ENCODE measurements at regions not wholly inside any gene's neighbourhood (a gene's known extent, or its start where the extent isn't known, plus 50 kb on each side); places are given as distances from the start of the nearest gene placed in this dataset.

DNA sequence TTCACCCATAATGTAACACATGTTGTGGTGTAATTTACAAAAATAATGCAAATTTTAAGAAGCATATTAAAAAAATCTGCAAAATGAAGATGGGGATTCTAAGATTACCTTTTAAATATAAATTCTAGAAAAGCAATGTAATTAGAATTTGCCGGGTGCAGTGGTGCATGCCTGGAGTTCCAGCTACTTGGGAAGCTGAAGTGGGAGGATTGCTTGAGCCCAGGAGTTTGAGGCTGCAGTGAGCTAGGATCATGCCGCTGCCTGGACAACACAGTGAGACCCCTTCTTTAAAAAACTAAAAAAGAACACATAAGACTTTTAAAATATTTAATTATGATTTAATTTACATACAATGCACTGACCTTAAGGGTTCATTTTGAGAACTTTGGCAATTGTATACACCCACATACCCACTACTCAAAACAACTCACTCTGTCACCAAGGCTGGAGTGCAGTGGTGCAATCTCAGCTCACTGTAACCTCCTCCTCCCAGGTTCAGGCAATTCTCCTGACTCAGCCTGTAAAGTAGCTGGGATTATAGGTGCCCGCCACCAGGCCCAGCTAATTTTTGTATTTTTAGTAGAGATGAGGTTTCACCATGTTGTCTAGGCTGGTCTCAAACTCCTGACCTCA lies 134.0 kb upstream of the TBL1XR1 start:
- TF ChIP-seq, protein P1, sequence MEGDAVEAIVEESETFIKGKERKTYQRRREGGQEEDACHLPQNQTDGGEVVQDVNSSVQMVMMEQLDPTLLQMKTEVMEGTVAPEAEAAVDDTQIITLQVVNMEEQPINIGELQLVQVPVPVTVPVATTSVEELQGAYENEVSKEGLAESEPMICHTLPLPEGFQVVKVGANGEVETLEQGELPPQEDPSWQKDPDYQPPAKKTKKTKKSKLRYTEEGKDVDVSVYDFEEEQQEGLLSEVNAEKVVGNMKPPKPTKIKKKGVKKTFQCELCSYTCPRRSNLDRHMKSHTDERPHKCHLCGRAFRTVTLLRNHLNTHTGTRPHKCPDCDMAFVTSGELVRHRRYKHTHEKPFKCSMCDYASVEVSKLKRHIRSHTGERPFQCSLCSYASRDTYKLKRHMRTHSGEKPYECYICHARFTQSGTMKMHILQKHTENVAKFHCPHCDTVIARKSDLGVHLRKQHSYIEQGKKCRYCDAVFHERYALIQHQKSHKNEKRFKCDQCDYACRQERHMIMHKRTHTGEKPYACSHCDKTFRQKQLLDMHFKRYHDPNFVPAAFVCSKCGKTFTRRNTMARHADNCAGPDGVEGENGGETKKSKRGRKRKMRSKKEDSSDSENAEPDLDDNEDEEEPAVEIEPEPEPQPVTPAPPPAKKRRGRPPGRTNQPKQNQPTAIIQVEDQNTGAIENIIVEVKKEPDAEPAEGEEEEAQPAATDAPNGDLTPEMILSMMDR (conservative IDR thresholded peaks at IDR 0.05; ENCODE audit: low read depth, low read length) = no peak
- TF ChIP-seq EZH2 (IDR thresholded peaks at IDR 0.05; ENCODE audit: borderline replicate concordance, low read depth, low read length, poor library complexity, severe bottlenecking) = no peak
- Histone ChIP-seq H3K27me3 (replicated peaks; ENCODE audit: insufficient read depth, low read depth, low read length, poor library complexity) (no peaks in the 10 kb centered on the region), H3K27ac (ENCODE audit: low read depth, low read length, poor library complexity, severe bottlenecking) (no peak overlapping the region), H3K4me3 (ENCODE audit: low read depth, low read length, poor library complexity, severe bottlenecking) (no peak overlapping the region), H3K36me3 (ENCODE audit: insufficient read depth, low read length, poor library complexity, severe bottlenecking) (no peaks in the 10 kb centered on the region), H3K9me3 (ENCODE audit: low read depth, low read length, poor library complexity, severe bottlenecking) (no peaks in the 10 kb centered on the region), H3K4me1 (ENCODE audit: insufficient read depth, low read length, poor library complexity, severe bottlenecking) (peaks cover 25% of the 10 kb centered on the region)
- DNase-seq (ENCODE audit: low spot score) = no peak
- no TSS peak for BruUV-seq (replicated peaks)
- POLR2A ChIA-PET (ENCODE audit: low non-redundant PET) = no interaction called here
- intact Hi-C loops (cut with micrococcal nuclease; ENCODE audit: unreplicated experiment) = no loop called here
- CTCF ChIA-PET = no interaction called here

DNA sequence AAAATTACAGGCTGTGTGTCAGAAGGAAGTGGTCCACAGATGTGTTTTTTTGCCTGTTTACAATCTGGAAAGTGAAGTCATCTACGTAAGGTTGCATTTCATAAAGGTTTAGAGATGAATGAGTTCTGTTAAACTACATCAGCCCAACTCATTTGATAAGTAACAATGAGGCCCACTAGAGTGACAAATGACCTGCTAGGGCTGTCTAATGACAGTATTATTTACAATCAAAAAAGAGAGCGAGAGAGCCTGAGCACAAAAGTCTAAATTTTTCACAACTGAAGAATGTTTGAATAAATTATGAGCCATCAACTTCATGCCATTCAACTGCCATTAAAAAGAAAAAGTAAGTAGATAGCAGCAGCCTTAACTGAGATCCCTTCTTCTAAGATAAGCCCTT lies 135.7 kb upstream of the TBL1XR1 start:
- no peak for DNase-seq (ENCODE audit: low spot score)
- H3K27ac ChIP-seq (ENCODE audit: low read depth, low read length, poor library complexity, severe bottlenecking) = no peak overlapping the region
- CTCF ChIA-PET = no interaction called here
- H3K27me3 ChIP-seq (replicated peaks; ENCODE audit: insufficient read depth, low read depth, low read length, poor library complexity) = no peaks in the 10 kb centered on the region
- no peaks in the 10 kb centered on the region for H3K36me3 ChIP-seq (ENCODE audit: insufficient read depth, low read length, poor library complexity, severe bottlenecking)
- no peaks in the 10 kb centered on the region for H3K9me3 ChIP-seq (ENCODE audit: low read depth, low read length, poor library complexity, severe bottlenecking)
- TF ChIP-seq, protein P1 (conservative IDR thresholded peaks at IDR 0.05; ENCODE audit: low read depth, low read length) = no peak
- TF ChIP-seq EZH2 (IDR thresholded peaks at IDR 0.05; ENCODE audit: borderline replicate concordance, low read depth, low read length, poor library complexity, severe bottlenecking) = no peak
- POLR2A ChIA-PET (ENCODE audit: low non-redundant PET) = no interaction called here
- BruUV-seq (replicated peaks) = no TSS peak
- no peak overlapping the region for H3K4me3 ChIP-seq (ENCODE audit: low read depth, low read length, poor library complexity, severe bottlenecking)
- intact Hi-C loops (cut with micrococcal nuclease; ENCODE audit: unreplicated experiment) = no loop called here
- peaks cover 32% of the 10 kb centered on the region for H3K4me1 ChIP-seq (ENCODE audit: insufficient read depth, low read length, poor library complexity, severe bottlenecking)

DNA sequence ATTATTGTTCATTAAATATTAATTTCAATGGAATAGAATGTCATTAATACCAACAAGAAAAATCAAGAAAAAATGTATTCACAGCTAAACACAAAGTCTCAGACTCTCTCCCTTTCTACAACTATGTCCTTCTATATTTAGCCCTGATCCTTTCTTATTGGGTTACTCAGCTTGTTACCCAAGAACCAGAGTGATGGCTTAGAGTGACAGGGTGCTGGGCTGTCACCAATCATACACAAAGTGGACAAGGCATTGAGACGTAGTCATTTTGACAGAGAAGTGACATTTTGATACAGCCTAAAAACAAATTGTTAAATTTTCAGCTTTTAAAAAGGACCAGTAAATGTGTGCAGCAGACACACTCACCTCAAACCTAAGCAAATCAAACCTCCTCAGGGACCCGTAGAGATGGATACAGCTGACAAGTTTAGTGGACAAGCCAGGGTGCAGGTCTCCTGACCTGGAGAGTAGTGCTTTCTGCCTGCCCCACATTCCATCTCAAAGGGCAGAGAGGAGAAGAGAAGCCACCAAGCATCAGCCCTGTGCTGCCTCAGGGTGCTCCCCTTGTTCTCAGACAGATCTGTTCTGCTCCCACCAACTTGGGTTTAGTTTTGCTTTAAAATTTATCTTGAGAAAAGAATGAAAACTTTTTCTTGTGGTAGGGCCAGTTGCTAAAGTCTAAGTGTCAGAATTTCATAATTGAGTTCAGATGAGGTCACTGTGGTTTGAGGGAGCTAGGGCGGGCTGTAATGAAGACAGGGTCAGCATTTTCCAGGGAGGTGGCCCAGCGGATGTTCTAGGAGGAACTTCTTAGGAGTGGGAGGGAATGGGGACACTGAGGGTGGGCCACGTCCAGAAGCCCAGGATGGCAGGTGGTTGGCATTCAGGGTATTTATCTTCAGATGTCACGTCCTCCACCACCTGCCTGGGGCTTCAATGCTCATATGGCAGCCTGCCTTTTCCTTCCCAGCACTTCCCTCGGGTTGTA lies 136.5 kb upstream of the TBL1XR1 start:
- POLR2A ChIA-PET (ENCODE audit: low non-redundant PET) = no interaction called here
- CTCF ChIA-PET = no interaction called here

More for the DNA sequence above, 136.5 kb upstream of the TBL1XR1 start:
- intact Hi-C loops (cut with micrococcal nuclease; ENCODE audit: unreplicated experiment) = no loop called here
- TF ChIP-seq EZH2 (IDR thresholded peaks at IDR 0.05; ENCODE audit: borderline replicate concordance, low read depth, low read length, poor library complexity, severe bottlenecking) = no peak
- TF ChIP-seq, protein P1 (conservative IDR thresholded peaks at IDR 0.05; ENCODE audit: low read depth, low read length) = no peak
- no peak for DNase-seq (ENCODE audit: low spot score)
- Histone ChIP-seq H3K4me3 (ENCODE audit: low read depth, low read length, poor library complexity, severe bottlenecking) (no peak overlapping the region), H3K9me3 (ENCODE audit: low read depth, low read length, poor library complexity, severe bottlenecking) (no peaks in the 10 kb centered on the region), H3K4me1 (ENCODE audit: insufficient read depth, low read length, poor library complexity, severe bottlenecking) (peaks cover 38% of the 10 kb centered on the region), H3K27me3 (replicated peaks; ENCODE audit: insufficient read depth, low read depth, low read length, poor library complexity) (no peaks in the 10 kb centered on the region), H3K27ac (ENCODE audit: low read depth, low read length, poor library complexity, severe bottlenecking) (no peak overlapping the region), H3K36me3 (ENCODE audit: insufficient read depth, low read length, poor library complexity, severe bottlenecking) (no peaks in the 10 kb centered on the region)
- no TSS peak for BruUV-seq (replicated peaks)

Measured in A673 (cell line).